ENCODE measurements at regions not wholly inside any gene's neighbourhood (a gene's known extent, or its start where the extent isn't known, plus 50 kb on each side); places are given as distances from the start of the nearest gene placed in this dataset.

DNA sequence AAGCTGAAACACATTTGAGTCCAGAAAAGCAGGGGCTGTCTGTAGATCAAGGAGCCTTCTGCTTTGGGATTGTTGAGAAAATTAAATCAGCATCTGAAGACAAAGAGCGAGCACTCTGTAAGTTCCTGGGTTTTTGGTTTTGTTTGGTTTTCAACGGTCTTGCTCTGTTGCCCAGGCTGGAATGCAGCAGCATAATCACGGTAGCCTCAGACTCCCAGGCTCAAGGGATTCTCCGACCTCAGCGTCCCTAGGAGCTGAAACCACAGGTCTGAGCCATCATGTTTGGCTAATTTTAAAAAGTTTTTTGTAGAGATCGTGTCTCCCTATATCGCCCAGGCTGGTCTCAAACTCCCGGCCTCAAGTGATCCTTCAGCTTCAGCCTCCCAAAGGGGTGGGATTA, 266.5 kb upstream of the ADAMTS16 start:
- no peak for DNase-seq
- no peak overlapping the region for H2AFZ ChIP-seq (ENCODE audit: low read length)
- Mint-ChIP-seq H3K27ac (no peak overlapping the region), H3K4me1 (no peaks in the 10 kb centered on the region), H3K9me3 (no peaks in the 10 kb centered on the region), H3K4me3 (no peak overlapping the region), H3K27me3 (ENCODE audit: low read depth) (peaks cover 2% of the 10 kb centered on the region), H3K36me3 (ENCODE audit: insufficient read depth in 1 of 3, low read depth in 3 of 3) (no peaks in the 10 kb centered on the region; a peak in 1 of 7 replicates)
- H3K27ac ChIP-seq (ENCODE audit: insufficient read length, low read depth, low read length), result no peak overlapping the region
- H3K18ac ChIP-seq (ENCODE audit: insufficient read length, low read depth, low read length), result no peak overlapping the region
- no peak overlapping the region for H2BK5ac ChIP-seq (ENCODE audit: insufficient read length, low read length)
- H3K9me3 ChIP-seq (ENCODE audit: control insufficient read depth, low read depth, low read length), result no peaks in the 10 kb centered on the region
- no peak overlapping the region for H4K8ac ChIP-seq (replicated peaks; ENCODE audit: insufficient read length, low read depth, low read length)
- H2BK15ac ChIP-seq (ENCODE audit: low read depth, low read length), result no peak overlapping the region
- no CpG with 5 or more reads among the region's 8 CpGs for WGBS (ENCODE audit: extremely low coverage, insufficient read length, low lambda C conversion rate)
- no peak overlapping the region for H2BK12ac ChIP-seq (ENCODE audit: insufficient read length, low read depth, low read length)
- TF ChIP-seq CTCF (conservative IDR thresholded peaks at IDR 0.05), result no peak
- no peaks in the 10 kb centered on the region for H3K79me1 ChIP-seq (ENCODE audit: insufficient read depth, low read depth, low read length, poor library complexity, severe bottlenecking)
- H3K4me2 ChIP-seq (ENCODE audit: insufficient read depth, insufficient read length, low read length), result no peak overlapping the region
- H3K56ac ChIP-seq (ENCODE audit: insufficient read length, low read depth, low read length), result no peak overlapping the region
- H3K23ac ChIP-seq (ENCODE audit: insufficient read length, low read depth, low read length), result no peak overlapping the region
- no peak overlapping the region for H3K14ac ChIP-seq (ENCODE audit: insufficient read depth, low read length)
- no peak overlapping the region for H3K9ac ChIP-seq (ENCODE audit: extremely low read depth, insufficient read length, low read length)
- no peak overlapping the region for H2BK20ac ChIP-seq (ENCODE audit: low read depth, low read length, poor library complexity, severe bottlenecking)
- no peaks in the 10 kb centered on the region for H3K79me2 ChIP-seq (ENCODE audit: insufficient read depth, low read length)
- no peak overlapping the region for H4K91ac ChIP-seq (ENCODE audit: insufficient read length, low read depth, low read length)
- H2AK5ac ChIP-seq (ENCODE audit: insufficient read length, low read length), result no peak overlapping the region
- H3T11ph ChIP-seq (ENCODE audit: low read length), result no peak overlapping the region
- H3K4me1 ChIP-seq (ENCODE audit: insufficient read depth, low read length), result no peaks in the 10 kb centered on the region
- H2BK120ac ChIP-seq (ENCODE audit: low read depth, low read length, poor library complexity, severe bottlenecking), result no peak overlapping the region
- no peaks in the 10 kb centered on the region for H3K23me2 ChIP-seq (ENCODE audit: insufficient read length, low read depth, low read length, poor library complexity, severe bottlenecking)
- H3K27me3 ChIP-seq (ENCODE audit: insufficient read depth, low read length), result no peaks in the 10 kb centered on the region
- no peak overlapping the region for H4K5ac ChIP-seq (ENCODE audit: insufficient read length, low read depth, low read length)
- no peaks in the 10 kb centered on the region for H4K20me1 ChIP-seq (ENCODE audit: control insufficient read depth, insufficient read depth, insufficient read length)
- H3K4ac ChIP-seq (ENCODE audit: low read depth, low read length), result no peak overlapping the region

Measured in H9 (cell line).